HAP-1 (cell line): ENCODE measurements at regions not wholly inside any gene's neighbourhood (a gene's known extent, or its start where the extent isn't known, plus 50 kb on each side); places are given as distances from the start of the nearest gene placed in this dataset.

Experiments used
- DNase-seq, 2 experiments: peaks; one replicate each; pipeline ENCODE4 v3.0.0-alpha.2; 2016 to 2020; ENCODE audit warnings: low spot score in 2 of 2
- H3K27me3 ChIP-seq: fragments of 250-450 bp; sonication (Bioruptor Pico); 2 replicates; pipeline ENCODE4 v1.5.1; 2020; ENCODE audit warnings: low read depth, mild to moderate bottlenecking, moderate library complexity
- H3K36me3 ChIP-seq: fragments of 250-450 bp; sonication (Bioruptor Pico); replicated peaks from 2 replicates; pipeline ENCODE4 v1.5.1; 2020; ENCODE audit warnings: mild to moderate bottlenecking
- H3K4me1 ChIP-seq: fragments of 250-450 bp; sonication (Bioruptor Pico); 2 replicates; pipeline ENCODE4 v1.5.1; 2020; ENCODE audit warnings: mild to moderate bottlenecking
- H3K4me3 ChIP-seq: fragments of 250-450 bp; sonication (Bioruptor Pico); 2 replicates; pipeline ENCODE4 v1.5.1; 2020; ENCODE audit warnings: mild to moderate bottlenecking, moderate library complexity
- H3K9me3 ChIP-seq: fragments of 250-450 bp; sonication (Bioruptor Pico); 2 replicates; pipeline ENCODE4 v1.5.1; 2020; ENCODE audit warnings: mild to moderate bottlenecking, moderate library complexity
- in situ Hi-C: fragments of 300-500 bp; cut with MboI; formaldehyde crosslinking; loops from 3 replicates; pipeline ENCODE4 v1.14.3; 2020; ENCODE audit warnings: low sequenced_read_pairs, inconsistent platforms, mixed read lengths

DNA sequence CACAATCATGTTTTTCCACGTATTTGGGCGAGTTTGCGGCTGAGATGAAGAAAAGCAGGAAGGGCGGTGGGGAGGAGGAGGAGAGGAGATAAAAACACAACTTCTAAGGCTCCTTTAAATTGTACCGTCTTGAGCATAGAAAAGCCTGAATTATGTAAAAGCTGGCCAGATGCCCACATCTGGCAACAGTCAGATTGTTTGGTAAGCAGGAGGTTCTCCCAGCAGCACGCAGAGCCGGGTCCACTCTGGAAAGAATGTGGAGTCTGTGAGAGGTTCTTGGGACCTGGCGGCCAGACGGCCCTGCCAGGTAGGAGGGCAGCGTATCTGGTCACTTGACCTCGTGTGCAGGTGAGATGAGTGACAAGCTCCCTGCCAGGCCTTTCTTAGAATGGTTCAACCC, 215.3 kb upstream of the APCDD1 start:
- no peak overlapping the region for H3K4me3 ChIP-seq

DNA sequence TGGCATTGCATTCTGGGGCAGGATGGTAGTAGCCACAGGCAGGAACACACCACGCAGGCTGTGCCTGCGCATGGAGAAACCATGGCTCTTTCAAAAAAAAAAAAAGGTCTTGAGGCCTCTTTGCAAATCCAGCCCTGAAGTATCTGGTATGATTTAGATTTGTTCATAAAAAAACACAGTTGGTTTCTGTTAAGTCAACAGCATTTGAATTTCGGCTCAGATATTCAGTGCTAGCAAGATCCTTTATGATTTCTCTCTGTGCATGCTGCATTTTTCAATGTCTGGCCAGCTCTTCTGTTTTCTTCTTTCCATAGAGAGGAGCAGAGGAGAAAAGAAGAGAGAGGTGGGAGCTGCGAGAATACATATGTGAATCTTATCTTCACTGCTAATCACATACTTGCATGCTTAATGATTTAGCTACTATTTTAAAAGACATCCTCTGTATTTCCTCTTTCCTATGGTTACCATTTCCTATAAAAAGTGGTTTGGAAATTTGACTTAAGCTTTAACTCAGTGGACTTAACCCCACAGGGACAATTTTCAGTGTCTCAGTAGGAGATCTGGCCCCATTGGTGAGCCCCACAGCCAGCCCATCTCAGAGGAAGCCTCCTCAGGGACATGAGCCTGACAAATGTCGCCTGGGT, 214.3 kb upstream of the APCDD1 start:
- in situ Hi-C loops, result no loop called here
- no peak overlapping the region for H3K4me3 ChIP-seq
- no peak for DNase-seq
- H3K36me3 ChIP-seq, result no peaks in the 10 kb centered on the region
- no peaks in the 10 kb centered on the region for H3K27me3 ChIP-seq
- H3K9me3 ChIP-seq, result no peaks in the 10 kb centered on the region
- H3K4me1 ChIP-seq, result no peaks in the 10 kb centered on the region

More for the DNA sequence above, 215.3 kb upstream of the APCDD1 start:
- Histone ChIP-seq H3K4me1 (no peaks in the 10 kb centered on the region), H3K9me3 (no peaks in the 10 kb centered on the region), H3K27me3 (no peaks in the 10 kb centered on the region), H3K36me3 (no peaks in the 10 kb centered on the region)
- DNase-seq, result no peak
- in situ Hi-C loops, result no loop called here

DNA sequence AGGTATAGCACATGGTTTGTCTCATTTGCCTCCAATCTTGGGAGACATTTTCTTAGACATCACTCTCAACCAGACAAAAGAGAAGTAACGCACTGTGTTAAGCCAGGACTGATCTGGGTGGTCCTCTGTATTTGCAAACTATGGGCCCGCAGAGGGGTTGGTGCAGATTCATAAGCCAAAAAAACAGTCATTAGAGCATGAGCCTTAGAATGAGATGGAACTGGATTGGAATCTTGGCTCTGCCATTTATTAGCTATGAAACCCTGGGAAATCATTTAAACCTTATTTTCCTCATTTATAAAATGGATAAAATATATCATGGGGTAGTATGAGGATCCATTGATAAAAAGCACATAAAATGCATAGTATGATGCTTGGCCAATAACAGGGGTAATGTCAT, 213.5 kb upstream of the APCDD1 start:
- Histone ChIP-seq H3K9me3 (no peaks in the 10 kb centered on the region), H3K4me3 (no peak overlapping the region), H3K27me3 (no peaks in the 10 kb centered on the region), H3K4me1 (no peaks in the 10 kb centered on the region), H3K36me3 (no peaks in the 10 kb centered on the region)
- in situ Hi-C loops, result no loop called here
- no peak for DNase-seq

DNA sequence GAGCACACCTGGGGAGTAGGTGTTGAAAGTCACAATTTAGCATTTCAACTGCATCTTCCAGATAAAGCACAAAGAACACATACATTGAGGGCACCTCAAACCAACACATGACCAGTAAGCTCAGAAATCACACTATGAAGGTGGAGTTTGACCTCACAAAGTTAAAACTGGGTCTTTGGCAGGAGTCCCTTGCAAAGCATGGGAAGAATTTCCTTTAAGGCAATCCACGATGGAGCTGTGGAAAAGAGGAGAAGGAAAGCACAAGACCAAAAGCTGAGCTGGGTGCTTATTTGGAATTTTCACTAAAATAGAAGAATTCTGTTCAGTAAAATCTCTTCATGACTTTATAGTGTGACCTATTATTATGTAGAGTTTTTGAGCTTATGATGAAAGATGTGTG, 212.9 kb upstream of the APCDD1 start:
- no peaks in the 10 kb centered on the region for H3K36me3 ChIP-seq
- no peaks in the 10 kb centered on the region for H3K27me3 ChIP-seq
- H3K9me3 ChIP-seq, result no peaks in the 10 kb centered on the region
- in situ Hi-C loops, result no loop called here
- no peak overlapping the region for H3K4me3 ChIP-seq
- no peak for DNase-seq
- H3K4me1 ChIP-seq, result no peaks in the 10 kb centered on the region

DNA sequence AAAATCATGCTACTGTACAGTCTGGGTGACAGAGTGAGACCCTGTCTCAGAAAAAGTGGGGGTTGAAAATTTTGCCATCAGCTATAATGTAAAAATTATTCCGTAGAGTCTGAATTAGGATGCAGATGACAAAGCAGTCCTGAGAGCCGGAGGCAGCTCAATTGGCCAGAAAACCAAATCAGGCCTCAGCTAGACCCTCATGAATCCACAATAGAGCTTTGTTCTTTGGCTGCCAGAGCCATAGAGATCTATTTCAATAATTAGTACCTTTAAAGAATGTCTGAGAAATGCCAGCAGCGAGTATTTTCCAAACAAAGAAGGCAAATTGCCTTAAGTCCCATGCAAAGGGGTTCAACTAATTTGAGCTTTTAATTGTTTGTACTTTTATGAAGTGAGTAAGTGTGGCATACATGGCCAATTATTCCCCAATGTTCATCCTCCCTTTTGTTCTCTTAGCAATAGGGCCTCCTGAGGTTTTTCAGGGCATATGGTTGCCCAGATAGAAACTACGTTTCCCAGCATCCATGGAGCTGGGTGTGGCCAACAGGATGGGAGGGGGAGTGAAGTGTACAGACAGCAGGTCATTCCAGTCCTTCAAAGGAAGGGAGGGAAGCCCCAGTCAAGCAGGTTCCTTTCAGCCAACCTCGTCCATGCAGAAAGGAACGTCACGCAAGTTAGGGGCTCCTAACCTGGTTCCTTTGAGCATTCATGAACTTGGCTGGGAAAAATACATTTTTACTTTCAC, 211.3 kb upstream of the APCDD1 start:
- in situ Hi-C loops, result no loop called here
- no peaks in the 10 kb centered on the region for H3K9me3 ChIP-seq
- DNase-seq, result no peak
- H3K27me3 ChIP-seq, result no peaks in the 10 kb centered on the region
- no peaks in the 10 kb centered on the region for H3K36me3 ChIP-seq
- no peaks in the 10 kb centered on the region for H3K4me1 ChIP-seq
- H3K4me3 ChIP-seq, result no peak overlapping the region

DNA sequence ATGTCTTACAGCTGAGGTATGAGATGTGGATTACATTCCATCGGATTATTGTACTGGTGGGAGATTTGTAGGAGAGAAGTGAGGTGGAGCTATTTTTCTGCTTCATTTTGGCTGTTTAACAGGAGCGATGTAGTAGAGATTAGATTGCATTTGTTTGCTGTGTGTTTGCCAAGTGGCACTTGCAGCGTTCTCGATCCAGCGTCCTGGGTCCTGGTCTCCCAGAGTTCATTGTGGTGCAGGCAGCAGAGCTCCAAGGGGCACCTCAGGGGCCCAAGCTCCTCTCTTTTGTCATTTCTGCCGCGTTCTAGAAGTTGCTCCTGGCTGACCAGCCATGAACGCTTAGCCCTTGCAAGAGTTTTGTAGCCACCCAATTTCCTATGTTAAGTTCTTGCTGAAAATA, 210.1 kb upstream of the APCDD1 start:
- H3K27me3 ChIP-seq, result no peaks in the 10 kb centered on the region
- in situ Hi-C loops, result no loop called here
- H3K36me3 ChIP-seq, result no peaks in the 10 kb centered on the region
- H3K9me3 ChIP-seq, result no peaks in the 10 kb centered on the region
- H3K4me1 ChIP-seq, result no peaks in the 10 kb centered on the region
- no peak for DNase-seq
- no peak overlapping the region for H3K4me3 ChIP-seq

DNA sequence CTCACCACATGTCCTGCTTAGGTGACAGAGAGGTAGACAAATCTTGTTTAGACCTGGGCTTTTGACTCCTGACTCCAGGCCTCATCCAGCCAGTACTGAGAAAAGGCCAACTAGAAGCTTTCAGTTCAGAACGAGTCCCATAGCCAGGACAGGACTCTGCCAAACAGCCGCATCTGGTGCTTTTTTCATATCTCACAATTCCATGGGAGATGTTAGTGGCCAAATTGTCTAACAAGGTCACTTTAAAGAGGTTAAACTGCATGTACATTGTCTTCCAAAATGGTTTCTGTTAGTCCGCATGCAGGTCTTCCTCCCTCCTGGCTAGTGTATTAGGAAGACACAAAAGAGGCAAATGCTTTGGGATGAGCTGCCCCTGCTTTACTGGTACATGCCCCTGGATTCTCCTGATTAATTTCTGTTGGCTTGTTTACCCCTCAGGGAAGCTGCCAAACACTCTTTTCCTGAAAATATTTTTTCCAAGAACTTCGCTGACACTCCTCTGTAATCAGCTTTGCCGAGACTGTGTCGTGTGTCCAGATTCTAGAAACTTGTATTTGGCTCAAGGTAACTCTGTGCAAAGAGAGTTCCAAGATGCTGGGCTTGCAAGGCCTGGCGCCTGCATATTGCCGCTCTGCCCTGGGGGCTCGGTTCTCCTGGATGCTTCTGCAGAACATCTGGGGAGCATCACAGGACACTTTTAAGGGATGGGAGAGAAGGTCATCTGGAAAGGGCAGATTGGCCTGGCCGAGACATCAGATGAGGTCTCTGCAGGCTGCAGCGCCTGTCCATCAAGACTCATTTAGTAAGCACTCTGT, 209.2 kb upstream of the APCDD1 start:
- no peak for DNase-seq
- Histone ChIP-seq H3K27me3 (no peaks in the 10 kb centered on the region), H3K9me3 (no peaks in the 10 kb centered on the region), H3K4me3 (no peak overlapping the region), H3K36me3 (no peaks in the 10 kb centered on the region), H3K4me1 (no peaks in the 10 kb centered on the region)
- in situ Hi-C loops, result no loop called here

DNA sequence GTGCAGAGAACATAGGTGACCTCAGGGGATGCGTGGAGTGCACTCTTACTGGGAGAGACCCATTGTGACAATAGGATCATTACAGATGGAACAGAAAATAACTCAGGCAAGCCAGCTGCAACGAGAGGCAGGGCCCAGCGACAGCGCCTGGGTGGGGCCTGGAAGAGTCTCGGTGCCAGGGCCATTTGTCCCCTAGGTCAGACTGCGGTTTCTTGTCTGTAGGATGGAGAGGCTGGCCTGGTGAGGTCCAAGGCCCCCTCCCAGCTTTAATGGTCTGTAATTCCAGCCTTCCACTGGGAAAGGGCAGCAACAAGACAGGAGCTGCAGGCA, 208.6 kb upstream of the APCDD1 start:
- no peaks in the 10 kb centered on the region for H3K36me3 ChIP-seq
- DNase-seq, result no peak
- no peaks in the 10 kb centered on the region for H3K4me1 ChIP-seq
- H3K9me3 ChIP-seq, result no peaks in the 10 kb centered on the region
- no peaks in the 10 kb centered on the region for H3K27me3 ChIP-seq
- no peak overlapping the region for H3K4me3 ChIP-seq
- in situ Hi-C loops, result no loop called here

DNA sequence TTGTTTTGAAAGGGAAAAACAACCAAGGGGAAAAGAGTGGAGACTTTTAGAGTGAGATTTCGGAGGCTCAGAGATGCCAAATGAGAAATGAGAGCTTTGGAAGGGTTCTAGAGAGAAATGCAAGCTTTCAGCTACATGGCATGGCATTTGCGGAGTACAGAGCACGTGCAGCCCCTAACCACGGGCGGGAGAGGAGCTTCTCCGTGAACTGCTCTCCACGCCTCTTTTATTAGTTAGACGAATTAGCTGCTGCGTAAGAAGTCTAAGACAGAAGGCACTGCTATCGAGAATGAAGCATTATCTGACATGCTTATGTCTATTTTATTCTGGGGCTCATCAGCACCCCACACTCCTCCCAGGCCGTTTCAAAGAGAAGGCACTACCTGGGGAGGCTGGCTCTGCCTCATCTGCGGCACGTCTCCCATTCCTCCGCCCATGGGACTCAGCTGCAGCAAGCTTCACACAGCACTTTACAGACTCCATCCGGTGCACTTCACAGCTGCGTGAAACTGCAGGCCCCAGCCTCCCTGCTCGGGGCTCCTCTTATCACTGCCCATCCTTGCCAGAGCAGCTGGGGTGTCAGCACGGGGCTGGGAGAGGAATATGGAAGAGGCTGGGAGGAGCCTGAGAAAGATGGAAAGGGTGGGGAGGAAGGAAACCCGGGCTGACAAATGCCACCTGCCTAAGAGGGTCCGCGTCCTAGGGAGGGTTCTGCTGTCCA, 207.3 kb upstream of the APCDD1 start:
- H3K4me1 ChIP-seq, result no peaks in the 10 kb centered on the region
- H3K4me3 ChIP-seq, result no peak overlapping the region
- no peaks in the 10 kb centered on the region for H3K36me3 ChIP-seq
- no peak for DNase-seq
- H3K27me3 ChIP-seq, result no peaks in the 10 kb centered on the region
- in situ Hi-C loops, result no loop called here
- H3K9me3 ChIP-seq, result no peaks in the 10 kb centered on the region

DNA sequence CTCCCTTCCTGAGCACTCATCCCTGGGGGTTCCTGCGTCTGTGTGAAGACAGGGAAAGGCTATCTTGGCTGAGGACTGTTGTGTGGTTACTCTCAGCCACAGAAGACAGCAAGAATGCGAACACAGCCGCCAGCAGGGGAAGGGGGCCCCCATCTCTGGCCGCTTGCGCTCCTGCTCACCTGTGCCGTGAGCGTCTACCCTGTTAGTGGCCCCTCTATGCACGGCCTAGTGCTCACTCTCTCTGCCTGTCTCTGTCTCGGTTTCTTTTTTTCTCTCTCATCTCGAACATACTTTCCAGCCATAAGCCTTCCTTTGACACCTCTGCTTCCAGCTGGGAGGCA, 206.7 kb upstream of the APCDD1 start:
- no peaks in the 10 kb centered on the region for H3K4me1 ChIP-seq
- no peaks in the 10 kb centered on the region for H3K9me3 ChIP-seq
- no peaks in the 10 kb centered on the region for H3K36me3 ChIP-seq
- H3K4me3 ChIP-seq, result no peak overlapping the region
- no peak for DNase-seq
- no peaks in the 10 kb centered on the region for H3K27me3 ChIP-seq
- in situ Hi-C loops, result no loop called here

DNA sequence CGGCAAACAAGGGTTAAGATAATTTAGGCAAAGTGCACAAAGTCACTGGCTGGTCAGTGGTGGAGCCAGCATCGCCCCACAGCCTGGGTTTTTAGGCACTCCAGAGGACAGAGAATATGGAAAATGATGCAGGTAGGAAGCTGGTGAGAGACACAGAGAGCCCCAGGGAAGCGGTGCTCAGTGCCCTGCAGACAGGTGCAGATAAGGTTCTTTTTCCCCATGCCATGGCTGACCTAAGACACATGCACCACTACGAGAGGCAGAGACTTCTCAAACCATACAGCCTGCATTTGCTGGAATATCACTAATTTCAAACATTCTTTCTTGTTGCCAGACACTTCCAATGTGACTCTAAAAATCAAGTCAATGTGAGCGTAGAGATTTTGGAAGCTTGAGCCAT, 205.7 kb upstream of the APCDD1 start:
- in situ Hi-C loops, result no loop called here
- DNase-seq, result no peak
- H3K4me1 ChIP-seq, result no peaks in the 10 kb centered on the region
- no peaks in the 10 kb centered on the region for H3K27me3 ChIP-seq
- no peaks in the 10 kb centered on the region; the same call in 1 of the 2 replicates for H3K9me3 ChIP-seq
- no peak overlapping the region for H3K4me3 ChIP-seq
- no peaks in the 10 kb centered on the region for H3K36me3 ChIP-seq

DNA sequence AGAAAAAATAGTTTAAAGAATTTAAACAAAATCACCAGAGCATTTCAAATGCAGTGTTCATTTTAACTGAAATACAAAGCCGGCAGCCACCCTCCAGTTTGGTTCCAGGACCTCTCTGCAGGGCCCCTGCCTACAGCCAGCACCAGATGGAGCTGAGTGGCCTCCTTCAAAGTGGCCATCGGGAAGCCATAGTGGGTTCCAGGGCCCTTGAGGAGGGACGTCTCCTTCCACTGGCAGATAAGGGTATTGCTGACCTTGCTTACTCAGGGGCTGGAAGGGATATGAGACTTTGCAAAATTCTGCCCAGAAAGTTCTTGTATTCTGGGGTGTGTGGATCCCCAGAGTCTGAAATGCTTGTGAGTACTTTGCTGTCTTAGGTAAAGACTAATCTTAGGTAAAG, 205.2 kb upstream of the APCDD1 start:
- Histone ChIP-seq H3K4me1 (no peaks in the 10 kb centered on the region), H3K36me3 (no peaks in the 10 kb centered on the region), H3K27me3 (no peaks in the 10 kb centered on the region), H3K4me3 (no peak overlapping the region), H3K9me3 (no peaks in the 10 kb centered on the region; the same call in 1 of the 2 replicates)
- in situ Hi-C loops, result no loop called here
- DNase-seq, result no peak

DNA sequence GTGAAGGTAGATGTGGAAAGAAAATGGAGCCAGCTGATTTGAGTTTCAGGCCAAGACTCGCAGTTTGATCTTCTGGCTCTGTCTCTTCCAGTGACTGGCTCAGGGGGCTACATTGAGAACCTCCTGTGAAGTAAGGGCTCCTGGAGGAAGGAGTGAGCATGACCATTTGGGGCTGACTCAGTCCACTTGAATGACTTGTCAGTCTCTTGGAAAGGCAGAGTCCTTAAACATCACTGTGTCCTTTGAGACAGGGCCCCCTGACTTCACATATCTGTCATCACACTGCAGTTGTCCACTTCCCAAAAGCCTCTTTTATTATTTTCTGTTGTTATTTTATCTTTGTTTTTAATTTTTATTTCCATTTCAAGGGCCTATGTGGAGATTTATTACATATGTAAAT, 204.6 kb upstream of the APCDD1 start:
- no peak for DNase-seq
- Histone ChIP-seq H3K9me3 (no peaks in the 10 kb centered on the region; the same call in 1 of the 2 replicates), H3K27me3 (no peaks in the 10 kb centered on the region), H3K36me3 (no peaks in the 10 kb centered on the region), H3K4me1 (no peaks in the 10 kb centered on the region), H3K4me3 (no peak overlapping the region)
- in situ Hi-C loops, result no loop called here

DNA sequence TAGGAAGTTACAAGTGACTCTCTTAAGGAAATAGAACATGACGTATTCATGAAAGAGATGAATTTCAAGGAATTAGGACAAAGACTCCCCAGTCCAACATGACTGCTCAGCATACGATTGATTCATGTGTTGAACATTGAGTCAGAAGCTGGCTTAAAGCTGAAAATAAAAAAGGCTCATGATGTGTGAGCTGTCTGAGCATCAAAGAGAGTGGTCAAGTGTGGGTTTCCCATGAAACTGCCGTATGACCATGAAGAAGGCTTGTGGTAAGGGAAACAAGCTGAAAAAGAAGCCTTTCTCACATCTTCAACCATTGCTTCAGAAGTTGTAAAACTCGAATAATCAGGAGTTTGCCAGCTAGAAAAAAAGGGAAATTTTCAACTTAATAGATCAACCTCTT, 201.9 kb upstream of the APCDD1 start:
- DNase-seq, result no peak
- H3K4me1 ChIP-seq, result no peaks in the 10 kb centered on the region
- no peaks in the 10 kb centered on the region; the same call in 1 of the 2 replicates for H3K9me3 ChIP-seq
- H3K4me3 ChIP-seq, result no peak overlapping the region
- H3K27me3 ChIP-seq, result no peaks in the 10 kb centered on the region
- in situ Hi-C loops, result no loop called here
- no peaks in the 10 kb centered on the region for H3K36me3 ChIP-seq
